ENCODE measurements at regions not wholly inside any gene's neighbourhood (a gene's known extent, or its start where the extent isn't known, plus 50 kb on each side); places are given as distances from the start of the nearest gene placed in this dataset.

- Histone ChIP-seq H2AFZ (no peak overlapping the region), H3K27ac (ENCODE audit: low read depth) (no peak overlapping the region), H3K79me2 (replicated peaks; ENCODE audit: insufficient read depth) (no peaks in the 10 kb centered on the region), H3K4me3 (no peak overlapping the region), H3K27me3 (ENCODE audit: insufficient read depth) (no peaks in the 10 kb centered on the region), H3K9me2 (ENCODE audit: insufficient read depth) (no peaks in the 10 kb centered on the region), H3K36me3 (ENCODE audit: insufficient read depth) (no peaks in the 10 kb centered on the region), H4K20me1 (replicated peaks; ENCODE audit: insufficient read depth) (no peaks in the 10 kb centered on the region), H3K4me1 (ENCODE audit: insufficient read depth) (no peaks in the 10 kb centered on the region), H3F3A (replicated peaks; ENCODE audit: low read depth) (no peaks in the 10 kb centered on the region), H3K4me2 (no peak overlapping the region)
- H3K9me3 Mint-ChIP-seq: no peaks in the 10 kb centered on the region
- no peak overlapping the region for H3K27ac Mint-ChIP-seq
- TF ChIP-seq CREB1 (CRISPR knock-in tag; IDR thresholded peaks at IDR 0.05; ENCODE audit: low read depth): no peak
- no peak for TF ChIP-seq EZH2phosphoT487 (IDR thresholded peaks at IDR 0.05; ENCODE audit: unreplicated experiment)
- no peak for TF ChIP-seq ZNF114 (CRISPR knock-in tag; IDR thresholded peaks at IDR 0.05)
- no peak for TF ChIP-seq STAT1 (IDR thresholded peaks at IDR 0.05; ENCODE audit: unreplicated experiment)
- no peak for TF ChIP-seq ZNF462 (CRISPR knock-in tag; IDR thresholded peaks at IDR 0.05)
- no peak for TF ChIP-seq REST (IDR thresholded peaks at IDR 0.05; ENCODE audit: unreplicated experiment)
- TF ChIP-seq ZNF331 (CRISPR knock-in tag; IDR thresholded peaks at IDR 0.05; ENCODE audit: low read depth): no peak
- no peak for TF ChIP-seq ETS1 (IDR thresholded peaks at IDR 0.05)
- TF ChIP-seq JUNB (IDR thresholded peaks at IDR 0.05; ENCODE audit: unreplicated experiment): no peak
- TF ChIP-seq EZH2 (IDR thresholded peaks at IDR 0.05; ENCODE audit: low read depth, unreplicated experiment): no peak
- H3K27me3 Mint-ChIP-seq (ENCODE audit: insufficient read depth, low read depth, poor library complexity): peaks cover 1% of the 10 kb centered on the region
- no peaks in the 10 kb centered on the region for H3K4me1 Mint-ChIP-seq
- H3K4me3 Mint-ChIP-seq: no peak overlapping the region
- H3K36me3 Mint-ChIP-seq (ENCODE audit: low read depth): no peaks in the 10 kb centered on the region
- DNase-seq (ENCODE audit: low spot score) (no peak), ATAC-seq (no peak)
Observed at GRCh38 chrX:3250966-3251365, 95.5 kb downstream of the MXRA5 start.
